Uterus (tissue), 3 donors: ENCODE measurements at regions not wholly inside any gene's neighbourhood (a gene's known extent, or its start where the extent isn't known, plus 50 kb on each side); places are given as distances from the start of the nearest gene placed in this dataset.

Experiments used
- DNase-seq, 2 donors: peaks; one replicate each; pipeline ENCODE4 v3.0.0-alpha.2; 2019 to 2020
- H3K27ac ChIP-seq, 2 donors: fragments of 200-600 bp; sonication (generic); 1 replicate in 1 of 2; 2 replicates in 1 of 2; pipeline ENCODE4 v1.5.1; 2016 to 2018
- H3K27me3 ChIP-seq, 2 donors: fragments of 200-600 bp; sonication (generic); one replicate each; pipeline ENCODE4 v1.5.1; 2018 to 2019; ENCODE audit warnings: control low read depth in 1 of 2
- H3K36me3 ChIP-seq, 2 donors: fragments of 200-600 bp; sonication (generic); one replicate each; pipeline ENCODE4 v1.5.1; 2019; ENCODE audit warnings: control low read depth in 1 of 2
- H3K4me1 ChIP-seq, 2 donors: fragments of 200-600 bp; sonication (generic); one replicate each; pipeline ENCODE4 v1.5.1; 2018 to 2019; ENCODE audit warnings: control low read depth in 1 of 2
- H3K4me3 ChIP-seq, 2 donors: fragments of 200-600 bp; sonication (generic); 1 replicate in 1 of 2; 2 replicates in 1 of 2; pipeline ENCODE4 v1.5.1; 2018 to 2019; ENCODE audit warnings: mild to moderate bottlenecking in 1 of 2
- H3K9me3 ChIP-seq, 2 donors: fragments of 200-600 bp; sonication (generic); one replicate each; pipeline ENCODE4 v1.5.1; 2019; ENCODE audit warnings: control low read depth in 1 of 2
- POLR2A ChIP-seq, 2 donors: fragments of 450-650 bp; IDR thresholded peaks; one replicate each; pipeline ENCODE4 v1.6.1; 2016; ENCODE audit warnings: antibody characterized with exemption in 2 of 2, mild to moderate bottlenecking in 1 of 2, moderate library complexity in 1 of 2
- intact Hi-C: fragments of 100-400 bp; cut with DNase I; formaldehyde crosslinking; loops from one replicate; pipeline ENCODE4 v1.15.1; 2023; ENCODE audit warnings: low total_unique reads
- TF ChIP-seq, protein P1 (sequence below), 4 experiments: fragments of 200-600 bp in 2 of 4; fragments of 450-650 bp in 2 of 4; sonication (generic) in 2 of 4; IDR thresholded peaks; one replicate each; pipeline ENCODE4 v1.5.1; 2016 to 2019; ENCODE audit warnings: antibody characterized with exemption in 4 of 4, mild to moderate bottlenecking in 2 of 4, moderate library complexity in 1 of 4
- donor health status: DM: yes; HTN: yes; CAD: no.

DNA sequence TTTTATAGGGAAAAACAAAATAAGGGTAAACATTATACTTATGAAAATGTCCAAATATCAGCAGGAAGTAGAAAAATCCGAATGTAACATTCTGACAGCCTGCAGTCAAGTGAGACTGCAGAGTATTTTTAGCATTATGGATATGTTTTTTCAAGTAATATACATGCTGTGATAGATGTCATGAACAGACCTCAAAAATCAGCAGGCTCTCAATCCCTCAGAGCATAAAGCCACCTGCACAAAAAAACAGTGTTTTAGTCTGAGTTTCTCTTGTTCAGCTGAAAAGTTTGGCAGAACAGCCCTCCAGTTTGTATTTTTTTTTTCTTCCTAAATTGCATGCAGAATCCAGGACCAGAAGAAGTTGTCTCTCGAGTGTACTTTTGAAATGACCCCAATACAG is 219.1 kb upstream of the FMN2 start:
- DNase-seq, result no peak
- no peaks in the 10 kb centered on the region for H3K9me3 ChIP-seq
- no peak overlapping the region for H3K4me3 ChIP-seq
- intact Hi-C loops, result no loop called here
- no peaks in the 10 kb centered on the region for H3K4me1 ChIP-seq
- H3K27me3 ChIP-seq, result no peaks in the 10 kb centered on the region
- no peaks in the 10 kb centered on the region for H3K36me3 ChIP-seq
- H3K27ac ChIP-seq, result no peak overlapping the region
- TF ChIP-seq POLR2A (IDR thresholded peaks at IDR 0.05), result no peak
- TF ChIP-seq, protein P1, sequence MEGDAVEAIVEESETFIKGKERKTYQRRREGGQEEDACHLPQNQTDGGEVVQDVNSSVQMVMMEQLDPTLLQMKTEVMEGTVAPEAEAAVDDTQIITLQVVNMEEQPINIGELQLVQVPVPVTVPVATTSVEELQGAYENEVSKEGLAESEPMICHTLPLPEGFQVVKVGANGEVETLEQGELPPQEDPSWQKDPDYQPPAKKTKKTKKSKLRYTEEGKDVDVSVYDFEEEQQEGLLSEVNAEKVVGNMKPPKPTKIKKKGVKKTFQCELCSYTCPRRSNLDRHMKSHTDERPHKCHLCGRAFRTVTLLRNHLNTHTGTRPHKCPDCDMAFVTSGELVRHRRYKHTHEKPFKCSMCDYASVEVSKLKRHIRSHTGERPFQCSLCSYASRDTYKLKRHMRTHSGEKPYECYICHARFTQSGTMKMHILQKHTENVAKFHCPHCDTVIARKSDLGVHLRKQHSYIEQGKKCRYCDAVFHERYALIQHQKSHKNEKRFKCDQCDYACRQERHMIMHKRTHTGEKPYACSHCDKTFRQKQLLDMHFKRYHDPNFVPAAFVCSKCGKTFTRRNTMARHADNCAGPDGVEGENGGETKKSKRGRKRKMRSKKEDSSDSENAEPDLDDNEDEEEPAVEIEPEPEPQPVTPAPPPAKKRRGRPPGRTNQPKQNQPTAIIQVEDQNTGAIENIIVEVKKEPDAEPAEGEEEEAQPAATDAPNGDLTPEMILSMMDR (IDR thresholded peaks at IDR 0.05), result no peak

DNA sequence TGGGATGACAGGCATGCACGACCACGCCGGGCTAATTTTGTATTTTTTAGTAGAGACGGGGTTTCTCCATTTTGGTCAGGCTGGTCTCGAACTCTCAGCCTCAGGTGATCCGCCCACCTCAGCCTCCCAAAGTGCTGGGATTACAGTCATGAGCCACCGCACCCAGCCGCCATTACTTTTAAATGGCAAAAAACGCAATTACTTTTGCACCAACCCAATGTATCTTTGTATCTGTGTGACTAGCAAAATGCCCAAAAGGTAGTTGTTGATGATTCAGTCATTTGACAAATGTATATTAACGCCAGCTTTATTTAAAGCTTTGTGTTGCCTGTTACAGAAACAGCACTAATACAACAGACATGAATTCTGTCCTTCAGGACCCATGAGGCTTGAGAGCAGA is 216.9 kb upstream of the FMN2 start:
- H3K36me3 ChIP-seq, result no peaks in the 10 kb centered on the region
- intact Hi-C loops, result no loop called here
- no peak overlapping the region for H3K27ac ChIP-seq
- H3K9me3 ChIP-seq, result no peaks in the 10 kb centered on the region
- DNase-seq, result no peak
- no peaks in the 10 kb centered on the region for H3K27me3 ChIP-seq
- TF ChIP-seq POLR2A (IDR thresholded peaks at IDR 0.05), result no peak
- TF ChIP-seq, protein P1 (IDR thresholded peaks at IDR 0.05), result no peak
- H3K4me1 ChIP-seq, result no peaks in the 10 kb centered on the region
- H3K4me3 ChIP-seq, result no peak overlapping the region

DNA sequence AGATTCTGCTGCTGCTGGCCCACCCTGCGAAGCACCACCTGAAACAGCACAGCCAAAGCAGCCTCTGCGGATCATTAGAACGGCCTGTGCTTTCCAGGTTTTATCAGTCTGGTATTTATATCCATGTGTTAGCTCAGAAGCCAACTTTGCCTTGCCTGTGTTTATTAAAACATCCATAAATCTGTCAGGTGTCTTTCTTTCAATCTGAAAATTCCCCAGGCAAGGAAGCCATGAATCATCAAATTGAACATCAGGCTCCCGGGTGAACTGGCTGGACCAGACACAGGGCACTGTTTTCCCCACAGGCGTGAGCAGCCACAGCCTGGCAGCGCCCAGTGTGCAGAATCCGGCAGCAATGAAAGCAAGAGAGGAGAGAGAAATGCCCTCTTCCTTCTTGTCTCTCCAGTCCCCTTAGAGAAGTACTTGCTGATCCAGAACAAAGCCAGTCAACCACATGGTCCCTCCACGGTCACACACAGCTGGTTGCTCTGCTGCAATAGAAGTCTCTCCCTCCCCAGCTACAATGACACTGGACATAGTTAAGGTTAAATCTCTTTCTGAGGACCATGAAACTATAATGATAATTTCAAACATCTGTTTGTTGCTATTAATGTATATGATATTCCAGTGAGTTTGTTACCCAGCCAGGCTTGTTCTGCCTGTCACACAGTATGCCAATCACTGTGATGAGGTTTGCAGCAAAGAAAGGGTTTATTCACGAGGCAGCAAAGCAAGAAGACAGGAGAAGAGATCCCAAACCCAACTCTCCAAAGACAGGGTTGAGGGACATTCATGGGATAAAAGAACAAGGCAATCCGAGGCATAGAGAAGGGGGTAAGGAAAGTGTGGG is 212.1 kb upstream of the FMN2 start:
- intact Hi-C loops, result no loop called here
- H3K36me3 ChIP-seq, result no peaks in the 10 kb centered on the region
- no peaks in the 10 kb centered on the region for H3K9me3 ChIP-seq
- H3K4me3 ChIP-seq, result no peak overlapping the region
- no peak overlapping the region for H3K27ac ChIP-seq
- no peaks in the 10 kb centered on the region for H3K27me3 ChIP-seq
- no peak for DNase-seq
- no peak for TF ChIP-seq POLR2A (IDR thresholded peaks at IDR 0.05)
- TF ChIP-seq, protein P1 (IDR thresholded peaks at IDR 0.05), result no peak
- H3K4me1 ChIP-seq, result no peaks in the 10 kb centered on the region

DNA sequence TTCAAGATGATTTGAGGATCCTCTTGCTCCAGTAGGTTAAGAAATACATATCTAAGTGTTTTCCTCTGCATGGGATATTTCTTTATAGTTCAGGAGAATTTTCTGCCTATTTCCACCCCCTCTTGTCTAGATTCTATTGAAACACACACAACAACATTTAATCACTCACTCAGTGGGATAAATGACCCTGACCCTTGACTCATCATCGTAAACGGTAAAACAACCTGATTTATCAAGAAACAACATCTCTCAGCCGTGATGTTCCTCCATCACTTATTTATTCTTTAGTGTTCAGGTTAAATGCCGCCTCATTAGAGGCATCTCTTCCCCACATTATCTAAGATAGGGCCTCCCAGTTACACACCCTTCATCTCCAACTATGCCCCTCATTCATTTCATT is 208.7 kb upstream of the FMN2 start:
- H3K36me3 ChIP-seq, result no peaks in the 10 kb centered on the region
- no peaks in the 10 kb centered on the region for H3K4me1 ChIP-seq
- H3K4me3 ChIP-seq, result no peak overlapping the region
- no peak for TF ChIP-seq POLR2A (IDR thresholded peaks at IDR 0.05)
- no peak for DNase-seq
- intact Hi-C loops, result no loop called here
- H3K27me3 ChIP-seq, result no peaks in the 10 kb centered on the region
- H3K27ac ChIP-seq, result no peak overlapping the region
- H3K9me3 ChIP-seq, result no peaks in the 10 kb centered on the region

DNA sequence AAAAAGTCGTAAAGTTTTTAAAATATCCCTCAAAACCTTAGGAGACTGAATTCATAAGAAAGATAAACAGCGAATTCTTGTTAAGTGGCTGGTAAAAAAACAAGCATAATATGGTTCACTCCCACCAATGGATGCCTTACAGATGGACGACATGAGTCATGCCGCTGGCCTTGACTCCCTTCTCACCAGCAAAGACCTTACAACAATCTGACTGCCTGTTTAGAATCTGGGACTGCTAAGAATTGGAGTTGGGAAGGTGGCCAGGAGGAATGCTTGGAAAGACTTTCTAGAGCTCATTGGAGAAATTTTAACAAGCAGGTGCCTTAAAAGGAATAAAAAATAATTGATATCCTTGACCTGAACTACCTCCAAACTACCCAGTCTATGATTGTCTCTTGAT is 206.9 kb upstream of the FMN2 start:
- H3K27ac ChIP-seq, result peak overlapping the region; percentile 46 to 65
- H3K9me3 ChIP-seq, result no peaks in the 10 kb centered on the region
- H3K27me3 ChIP-seq, result no peaks in the 10 kb centered on the region
- no peak overlapping the region for H3K4me3 ChIP-seq
- H3K36me3 ChIP-seq, result no peaks in the 10 kb centered on the region
- no peak for TF ChIP-seq POLR2A (IDR thresholded peaks at IDR 0.05)
- TF ChIP-seq, protein P1 (IDR thresholded peaks at IDR 0.05), result no peak
- H3K4me1 ChIP-seq, result no peaks in the 10 kb centered on the region
- intact Hi-C loops, result no loop called here
- DNase-seq, result peak; percentile 29 to 57
